ENCODE measurements at regions not wholly inside any gene's neighbourhood (a gene's known extent, or its start where the extent isn't known, plus 50 kb on each side); places are given as distances from the start of the nearest gene placed in this dataset.

GRCh38 chr1:195748969-195749368, 859.3 kb downstream of the KCNT2 start:
- Histone ChIP-seq H3K79me2 (ENCODE audit: insufficient read depth, low read depth, low read length) (no peaks in the 10 kb centered on the region), H2AFZ (ENCODE audit: low read length) (no peak overlapping the region), H3K4me2 (ENCODE audit: low read length) (no peak overlapping the region), H3K4me1 (ENCODE audit: insufficient read depth, low read length, poor library complexity, severe bottlenecking) (no peaks in the 10 kb centered on the region), H3K27ac (ENCODE audit: low read depth, low read length, poor library complexity, severe bottlenecking) (no peak overlapping the region), H4K20me1 (ENCODE audit: insufficient read depth, low read length) (no peaks in the 10 kb centered on the region), H3K36me3 (ENCODE audit: insufficient read depth, low read length) (no peaks in the 10 kb centered on the region), H3K9me2 (ENCODE audit: insufficient read depth, low read length) (no peaks in the 10 kb centered on the region), H3K4me3 (ENCODE audit: low read depth, low read length, poor library complexity, severe bottlenecking) (no peak overlapping the region), H3K9me3 (ENCODE audit: low read length) (no peaks in the 10 kb centered on the region)
- DNase-seq (ENCODE audit: low spot score), result no peak
- intact Hi-C loops (cut with micrococcal nuclease; ENCODE audit: unreplicated experiment), result no loop called here
- ChIA-PET POLR2A (no interaction called here), CTCF (ENCODE audit: unreplicated experiment) (no interaction called here)
- no peak for TF ChIP-seq CTCF (conservative IDR thresholded peaks at IDR 0.05; ENCODE audit: low read length)
- TF ChIP-seq EZH2phosphoT487 (IDR thresholded peaks at IDR 0.05; ENCODE audit: borderline replicate concordance, low read depth, low read length), result no peak
- no TSS peak for BruUV-seq (replicated peaks)

- Histone ChIP-seq H4K20me1 (ENCODE audit: insufficient read depth, low read length) (no peaks in the 10 kb centered on the region), H2AFZ (ENCODE audit: low read length) (no peak overlapping the region), H3K4me2 (ENCODE audit: low read length) (no peak overlapping the region), H3K36me3 (ENCODE audit: insufficient read depth, low read length) (no peaks in the 10 kb centered on the region), H3K4me3 (ENCODE audit: low read depth, low read length, poor library complexity, severe bottlenecking) (no peak overlapping the region), H3K9me2 (ENCODE audit: insufficient read depth, low read length) (no peaks in the 10 kb centered on the region), H3K27ac (ENCODE audit: low read depth, low read length, poor library complexity, severe bottlenecking) (no peak overlapping the region), H3K9me3 (ENCODE audit: low read length) (no peaks in the 10 kb centered on the region), H3K79me2 (ENCODE audit: insufficient read depth, low read depth, low read length) (no peaks in the 10 kb centered on the region), H3K4me1 (ENCODE audit: insufficient read depth, low read length, poor library complexity, severe bottlenecking) (no peaks in the 10 kb centered on the region)
- CTCF ChIA-PET (ENCODE audit: unreplicated experiment), result no interaction called here
- intact Hi-C loops (cut with micrococcal nuclease; ENCODE audit: unreplicated experiment), result no loop called here
- no peak for DNase-seq (ENCODE audit: low spot score)
- POLR2A ChIA-PET, result interaction anchor here (0.7 to 1.4 kb wide), 3 partner anchors 17 to 1267 kb away, joined by 3 read pairs; no protein-coding TSS in a partner anchor
- BruUV-seq (replicated peaks), result no TSS peak
- TF ChIP-seq EZH2phosphoT487 (IDR thresholded peaks at IDR 0.05; ENCODE audit: borderline replicate concordance, low read depth, low read length) (no peak), CTCF (conservative IDR thresholded peaks at IDR 0.05; ENCODE audit: low read length) (no peak)
Measured at GRCh38 chr1:195745189-195746010, 862.8 kb downstream of the KCNT2 start.

GRCh38 chr1:195744256-195744655, 864.0 kb downstream of the KCNT2 start:
- no peaks in the 10 kb centered on the region for H3K9me3 ChIP-seq (ENCODE audit: low read length)
- BruUV-seq (replicated peaks), result no TSS peak
- DNase-seq (ENCODE audit: low spot score), result no peak
- intact Hi-C loops (cut with micrococcal nuclease; ENCODE audit: unreplicated experiment), result no loop called here
- TF ChIP-seq EZH2phosphoT487 (IDR thresholded peaks at IDR 0.05; ENCODE audit: borderline replicate concordance, low read depth, low read length), result no peak
- TF ChIP-seq CTCF (conservative IDR thresholded peaks at IDR 0.05; ENCODE audit: low read length), result no peak
- POLR2A ChIA-PET, result interaction anchor here (1.4 kb wide), 1 partner anchor 16 kb away, joined by 3 read pairs; no protein-coding TSS in a partner anchor
- no peak overlapping the region for H3K27ac ChIP-seq (ENCODE audit: low read depth, low read length, poor library complexity, severe bottlenecking)
- no peaks in the 10 kb centered on the region for H4K20me1 ChIP-seq (ENCODE audit: insufficient read depth, low read length)
- no peaks in the 10 kb centered on the region for H3K9me2 ChIP-seq (ENCODE audit: insufficient read depth, low read length)
- H3K4me2 ChIP-seq (ENCODE audit: low read length), result no peak overlapping the region
- CTCF ChIA-PET (ENCODE audit: unreplicated experiment), result no interaction called here
- no peaks in the 10 kb centered on the region for H3K79me2 ChIP-seq (ENCODE audit: insufficient read depth, low read depth, low read length)
- no peaks in the 10 kb centered on the region for H3K36me3 ChIP-seq (ENCODE audit: insufficient read depth, low read length)
- H2AFZ ChIP-seq (ENCODE audit: low read length), result no peak overlapping the region
- no peak overlapping the region for H3K4me3 ChIP-seq (ENCODE audit: low read depth, low read length, poor library complexity, severe bottlenecking)
- no peaks in the 10 kb centered on the region for H3K4me1 ChIP-seq (ENCODE audit: insufficient read depth, low read length, poor library complexity, severe bottlenecking)
